HG03196 (cell line): ENCODE measurements at regions not wholly inside any gene's neighbourhood (a gene's known extent, or its start where the extent isn't known, plus 50 kb on each side); places are given as distances from the start of the nearest gene placed in this dataset.
"Not testable (repeated sequence)": the region's sequence is repeated elsewhere in the genome, so short reads cannot be mapped to it uniquely, and the experiment has no call there.

Source experiments
- ATAC-seq: cut with Tn5 transposase; IDR thresholded peaks from one replicate; pipeline ENCODE4 v1.9.1; 2021; ENCODE audit not compliant: unreplicated experiment

GRCh38 chr14:88983755-88984154 is 159.3 kb downstream of the TTC8 start:
- no peak for ATAC-seq

GRCh38 chr14:88985654-88986053 is 161.2 kb downstream of the TTC8 start:
- ATAC-seq = no peak

- ATAC-seq = no peak
Observed at GRCh38 chr14:88986146-88986841, 161.8 kb downstream of the TTC8 start.

GRCh38 chr14:88986908-88987307 is 162.5 kb downstream of the TTC8 start:
- not testable (repeated sequence) for ATAC-seq

GRCh38 chr14:88987516-88987915 is 163.1 kb downstream of the TTC8 start:
- ATAC-seq = no peak

- ATAC-seq = no peak
Observed at GRCh38 chr14:88989911-88990310, 165.5 kb downstream of the TTC8 start.

GRCh38 chr14:88990856-88991255 is 166.4 kb downstream of the TTC8 start:
- ATAC-seq = no peak

GRCh38 chr14:88992011-88992410 is 167.6 kb downstream of the TTC8 start:
- no peak for ATAC-seq

GRCh38 chr14:88993946-88994345 is 169.5 kb downstream of the TTC8 start:
- no peak for ATAC-seq

- ATAC-seq = no peak
Observed at GRCh38 chr14:88995437-88996198, 171.2 kb downstream of the TTC8 start.

GRCh38 chr14:88998027-88998426 is 173.6 kb downstream of the TTC8 start:
- no peak for ATAC-seq

GRCh38 chr14:88999137-88999536 is 174.7 kb downstream of the TTC8 start:
- ATAC-seq = no peak

GRCh38 chr14:89000007-89000942 is 175.8 kb downstream of the TTC8 start:
- no peak for ATAC-seq

GRCh38 chr14:89004166-89004565 is 179.7 kb downstream of the TTC8 start:
- no peak for ATAC-seq

GRCh38 chr14:89007906-89008305 is 183.5 kb downstream of the TTC8 start:
- no peak for ATAC-seq

GRCh38 chr14:89011355-89012281 is 187.2 kb downstream of the TTC8 start:
- no peak for ATAC-seq

GRCh38 chr14:89012282-89013097 is 188.0 kb downstream of the TTC8 start:
- no peak for ATAC-seq

- ATAC-seq = no peak
Observed at GRCh38 chr14:89013098-89013504, 188.7 kb downstream of the TTC8 start.
